ENCODE measurements at regions not wholly inside any gene's neighbourhood (a gene's known extent, or its start where the extent isn't known, plus 50 kb on each side); places are given as distances from the start of the nearest gene placed in this dataset.
A peak's percentile ranks its signal among the peaks of the same experiment; 100 is the strongest.

GRCh38 chr9:107761307-107761706 is 271.7 kb upstream of the KLF4 start:
- DNase-seq (ENCODE audit: low spot score), result no peak
- no peak for TF ChIP-seq CTCF (IDR thresholded peaks at IDR 0.05; ENCODE audit: extremely low read depth, missing control alignments)

GRCh38 chr9:107760469-107761242 is 271.1 kb upstream of the KLF4 start:
- no peak for DNase-seq (ENCODE audit: low spot score)
- no peak for TF ChIP-seq CTCF (IDR thresholded peaks at IDR 0.05; ENCODE audit: extremely low read depth, missing control alignments)

GRCh38 chr9:107759823-107760166 is 270.2 kb upstream of the KLF4 start:
- TF ChIP-seq CTCF (IDR thresholded peaks at IDR 0.05; ENCODE audit: extremely low read depth, missing control alignments), result no peak

DNA sequence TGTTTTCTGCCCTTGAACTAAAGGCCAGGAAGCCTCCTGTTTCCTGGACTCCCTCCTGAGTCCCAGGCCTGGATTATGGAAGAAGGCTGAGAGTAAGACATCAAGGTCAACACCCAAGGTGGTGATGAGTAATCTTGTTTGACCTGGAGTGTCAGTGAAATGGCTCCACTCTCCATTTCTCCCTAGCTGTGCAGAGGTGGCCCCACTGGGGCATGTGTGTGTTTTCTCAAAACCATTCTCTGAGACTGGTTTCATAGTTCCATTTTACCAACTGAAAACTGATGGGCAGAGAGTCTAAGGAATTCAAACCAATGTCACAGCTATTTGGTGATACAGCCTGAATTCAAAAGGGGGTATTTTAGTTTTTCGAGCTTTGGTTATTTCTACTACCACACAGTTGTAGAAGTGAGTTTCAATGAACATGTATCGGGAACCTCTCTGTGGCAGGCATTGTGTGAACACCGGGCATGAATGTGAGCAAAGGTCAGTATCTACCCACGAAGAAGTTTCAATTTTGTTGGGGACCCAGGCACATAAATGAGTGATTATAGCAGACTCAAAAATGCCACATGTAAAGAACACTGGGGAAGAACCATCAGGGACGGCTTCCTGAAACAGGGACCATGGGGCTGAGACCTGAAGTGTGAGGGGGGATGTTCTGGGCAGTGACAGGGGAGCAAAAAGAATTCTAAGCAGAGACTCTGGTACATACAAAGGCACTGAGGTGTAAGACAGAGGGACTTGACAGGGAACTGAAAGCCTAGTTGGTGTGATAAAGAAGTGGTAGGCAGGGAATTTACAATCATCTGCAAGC is 269.6 kb upstream of the KLF4 start:
- TF ChIP-seq CTCF (IDR thresholded peaks at IDR 0.05; ENCODE audit: extremely low read depth, missing control alignments), result no peak
- no peak for DNase-seq (ENCODE audit: low spot score)

More at GRCh38 chr9:107759823-107760166, 270.2 kb upstream of the KLF4 start:
- no peak for DNase-seq (ENCODE audit: low spot score)

- TF ChIP-seq CTCF (IDR thresholded peaks at IDR 0.05; ENCODE audit: extremely low read depth, missing control alignments), result no peak
- no peak for DNase-seq (ENCODE audit: low spot score)
Measured at GRCh38 chr9:107756091-107756490, 266.5 kb upstream of the KLF4 start.

DNA sequence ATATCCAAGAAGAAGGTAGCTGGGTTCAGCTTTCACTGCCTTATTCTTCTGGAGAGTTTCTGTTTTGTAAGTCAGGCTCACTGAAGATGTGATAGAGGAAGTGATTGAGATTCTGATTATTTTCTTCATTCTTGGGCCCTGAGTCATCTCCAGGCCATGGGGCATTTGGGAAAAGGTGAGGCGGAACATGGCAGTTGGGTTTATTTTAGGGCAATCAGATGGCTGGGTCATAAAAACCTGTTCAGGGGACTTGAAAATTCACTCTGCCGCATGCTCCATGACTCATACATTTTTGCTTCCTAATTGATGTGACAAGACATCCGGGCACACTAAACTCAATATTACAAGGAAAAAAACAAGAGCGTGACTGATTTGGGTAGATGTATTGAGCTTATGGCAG is 265.7 kb upstream of the KLF4 start:
- DNase-seq (ENCODE audit: low spot score), result no peak
- TF ChIP-seq CTCF (IDR thresholded peaks at IDR 0.05; ENCODE audit: extremely low read depth, missing control alignments), result no peak

- TF ChIP-seq CTCF (IDR thresholded peaks at IDR 0.05; ENCODE audit: extremely low read depth, missing control alignments), result no peak
- DNase-seq (ENCODE audit: low spot score), result peak; percentile 44
Measured at GRCh38 chr9:107751567-107752210, 262.1 kb upstream of the KLF4 start.
